GM19238 (cell line): ENCODE measurements at regions not wholly inside any gene's neighbourhood (a gene's known extent, or its start where the extent isn't known, plus 50 kb on each side); places are given as distances from the start of the nearest gene placed in this dataset.

Source experiments
- DNase-seq: peaks from one replicate; pipeline ENCODE4 v3.0.0; 2011; ENCODE audit warnings: low spot score; ENCODE audit not compliant: insufficient read length

DNA sequence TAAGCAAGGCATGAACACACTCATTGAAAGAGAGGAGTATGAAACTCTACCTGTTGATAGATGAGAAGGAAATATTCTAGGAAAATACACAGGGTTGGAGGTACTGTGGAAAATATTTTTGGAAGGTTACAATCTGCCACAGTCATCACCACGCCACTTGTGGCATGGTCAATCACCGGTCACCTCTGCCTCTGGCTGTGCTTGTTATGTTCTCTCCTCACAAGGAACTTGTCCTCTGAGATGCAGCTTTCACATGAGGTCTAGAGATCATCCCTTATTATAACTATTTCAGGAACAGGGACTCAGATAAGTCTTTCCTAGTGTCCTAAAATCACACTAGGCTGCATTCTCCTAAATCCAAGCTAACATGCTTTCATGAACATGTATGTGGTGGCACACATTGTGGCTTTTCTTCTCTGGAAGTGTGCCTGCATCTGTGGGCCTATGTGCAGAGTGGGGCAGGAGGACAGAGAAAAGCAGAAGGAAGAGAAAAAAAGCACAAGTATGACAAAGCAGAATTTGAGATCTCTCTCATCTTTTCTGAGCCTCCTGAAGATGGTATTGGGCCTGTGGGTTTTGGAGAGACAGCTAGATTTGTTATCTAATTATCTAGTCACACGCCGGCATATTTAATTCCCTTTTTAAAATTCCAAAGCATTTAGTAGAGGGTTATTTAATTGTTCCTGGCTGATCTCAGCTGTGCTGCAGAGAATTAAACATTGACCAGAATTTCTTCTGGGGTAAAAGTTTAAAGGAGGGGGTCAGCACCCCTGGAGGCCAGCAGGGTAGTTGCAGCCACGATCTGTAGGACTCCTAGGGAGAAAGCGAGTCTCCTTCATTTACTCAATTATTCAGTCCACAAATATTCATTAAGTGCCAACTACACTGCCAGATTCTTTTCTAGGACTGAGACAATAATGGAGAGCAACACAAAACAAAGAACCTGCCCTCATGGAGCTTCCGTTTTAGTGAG is 294.6 kb downstream of the RDH14 start:
- no peak for DNase-seq

DNA sequence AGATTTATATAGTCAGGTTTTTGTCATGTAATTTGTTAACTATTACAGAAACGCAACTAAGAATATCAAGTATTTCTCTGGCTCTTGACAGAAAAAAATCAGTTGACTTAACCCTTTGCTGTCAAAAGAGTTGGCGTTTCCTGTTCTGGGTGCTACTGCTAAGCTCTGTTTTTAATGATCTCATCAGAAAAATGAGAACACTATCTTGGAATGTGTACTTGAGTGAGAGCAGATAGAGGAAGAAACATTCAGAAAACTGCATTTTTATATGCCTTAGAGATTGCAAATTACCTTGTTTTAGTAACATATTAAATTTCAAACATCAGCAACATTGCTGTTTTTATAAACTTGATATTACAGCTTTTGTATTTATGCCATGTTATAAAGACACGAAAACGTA is 297.9 kb downstream of the RDH14 start:
- DNase-seq: no peak

DNA sequence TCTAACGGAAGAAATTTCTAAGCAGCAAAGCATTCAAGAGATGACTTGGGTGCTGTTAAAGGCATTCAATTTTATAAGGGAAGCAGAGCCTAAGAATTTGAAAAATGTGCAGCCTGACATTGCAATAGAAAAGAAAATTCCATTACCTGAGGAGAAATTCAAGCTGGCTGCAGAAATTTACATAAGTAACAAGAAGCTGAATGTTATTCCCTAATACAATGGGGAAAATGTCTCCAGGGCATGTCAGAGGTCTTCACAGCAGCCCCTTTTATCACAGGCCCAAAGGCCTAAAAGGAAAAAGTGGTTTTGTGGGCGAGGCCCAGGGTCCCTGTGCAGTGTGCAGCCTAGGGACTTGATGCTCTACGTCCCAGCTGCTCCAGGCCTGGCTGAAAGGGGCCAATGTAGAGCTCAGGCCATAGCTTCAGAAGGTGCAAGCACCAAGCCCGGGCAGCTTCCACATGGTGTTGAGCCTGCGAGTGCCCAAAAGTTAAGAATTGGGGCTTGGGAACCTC is 306.7 kb downstream of the RDH14 start:
- DNase-seq: no peak

- no peak for DNase-seq
Measured at GRCh38 chr2:18251486-18251885, 309.0 kb downstream of the RDH14 start.

DNA sequence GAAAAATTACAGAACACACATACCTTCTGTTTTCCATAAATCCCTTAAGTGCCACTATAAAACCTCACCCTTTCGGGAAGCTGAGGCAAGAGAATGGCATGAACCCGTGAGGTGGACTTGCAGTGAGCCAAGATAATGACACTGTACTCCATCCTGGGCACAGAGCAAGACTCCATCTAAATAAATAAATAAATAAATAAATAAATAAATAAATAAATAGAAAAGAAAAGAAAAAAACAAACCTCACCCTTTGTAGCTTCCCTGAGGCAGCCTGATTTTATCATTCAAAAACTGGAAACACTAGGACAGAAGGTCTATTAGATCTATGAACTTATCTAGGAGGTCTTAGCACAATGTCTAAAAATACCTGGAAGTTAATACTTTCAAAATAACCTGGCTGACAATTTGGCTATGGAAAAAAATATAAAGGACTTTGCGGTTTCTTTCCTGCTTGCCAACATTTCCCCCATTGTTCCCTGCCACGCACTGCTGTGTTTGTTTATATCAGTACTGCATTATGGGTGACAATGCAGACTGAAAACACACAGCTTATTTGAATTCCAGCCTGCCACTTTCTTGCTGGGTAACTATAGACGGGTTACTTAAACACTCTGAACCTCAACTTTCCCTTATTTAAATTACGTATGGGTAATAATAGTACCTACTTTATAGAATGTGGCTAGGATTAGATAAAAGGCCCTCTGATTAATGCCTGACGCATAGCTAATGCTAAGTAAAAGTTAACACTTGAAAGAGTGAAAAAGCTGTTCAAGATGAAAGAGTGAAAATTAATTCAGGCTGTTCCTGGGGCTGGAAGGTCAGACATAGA is 313.0 kb downstream of the RDH14 start:
- no peak for DNase-seq

- no peak for DNase-seq
Measured at GRCh38 chr2:18245375-18245774, 315.1 kb downstream of the RDH14 start.

GRCh38 chr2:18244845-18245244 is 315.6 kb downstream of the RDH14 start:
- no peak for DNase-seq

GRCh38 chr2:18243816-18244215 is 316.6 kb downstream of the RDH14 start:
- no peak for DNase-seq

GRCh38 chr2:18242716-18243115 is 317.7 kb downstream of the RDH14 start:
- DNase-seq: no peak

- DNase-seq: no peak
Measured at GRCh38 chr2:18238209-18238608, 322.2 kb downstream of the RDH14 start.

DNA sequence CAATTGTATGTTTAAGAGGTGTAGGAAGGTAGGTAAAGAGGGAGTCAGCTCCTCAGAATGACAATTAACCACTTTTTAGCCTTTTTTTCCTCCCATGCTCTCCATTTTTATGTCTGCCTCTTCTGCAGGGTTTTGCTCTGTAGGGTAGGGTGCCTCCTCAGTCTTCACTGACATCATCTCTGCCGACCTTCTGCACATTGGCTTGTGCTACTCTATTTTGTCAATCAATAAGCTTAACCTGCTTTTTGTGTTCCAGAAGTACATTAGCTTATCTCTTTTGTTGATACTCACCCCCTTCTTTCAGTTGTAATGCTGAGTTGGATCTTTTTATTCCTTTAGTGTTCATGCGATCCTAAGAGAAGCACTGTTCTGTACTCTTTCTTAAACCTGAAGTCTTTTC is 323.2 kb downstream of the RDH14 start:
- no peak for DNase-seq

- DNase-seq: no peak
Measured at GRCh38 chr2:18232731-18233438, 327.6 kb downstream of the RDH14 start.

DNA sequence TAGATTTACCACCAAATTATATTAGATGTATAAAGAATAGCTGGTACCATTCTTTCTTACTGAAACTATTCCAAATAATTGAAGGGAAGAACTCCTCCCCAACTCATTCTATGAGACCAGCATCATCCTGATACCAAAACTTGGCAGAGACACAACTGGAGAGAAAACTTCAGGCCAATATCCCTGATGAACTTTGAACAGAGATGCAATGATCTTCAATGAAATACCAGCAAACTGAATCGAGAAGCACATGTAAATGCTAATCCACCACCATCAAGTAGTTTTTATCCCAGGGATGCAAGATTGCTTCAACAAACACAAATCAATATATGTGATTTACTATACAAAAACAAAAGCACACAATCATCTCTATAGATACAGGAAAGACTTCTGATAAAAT is 329.8 kb downstream of the RDH14 start:
- DNase-seq: no peak

GRCh38 chr2:18219676-18220075 is 340.8 kb downstream of the RDH14 start:
- no peak for DNase-seq

DNA sequence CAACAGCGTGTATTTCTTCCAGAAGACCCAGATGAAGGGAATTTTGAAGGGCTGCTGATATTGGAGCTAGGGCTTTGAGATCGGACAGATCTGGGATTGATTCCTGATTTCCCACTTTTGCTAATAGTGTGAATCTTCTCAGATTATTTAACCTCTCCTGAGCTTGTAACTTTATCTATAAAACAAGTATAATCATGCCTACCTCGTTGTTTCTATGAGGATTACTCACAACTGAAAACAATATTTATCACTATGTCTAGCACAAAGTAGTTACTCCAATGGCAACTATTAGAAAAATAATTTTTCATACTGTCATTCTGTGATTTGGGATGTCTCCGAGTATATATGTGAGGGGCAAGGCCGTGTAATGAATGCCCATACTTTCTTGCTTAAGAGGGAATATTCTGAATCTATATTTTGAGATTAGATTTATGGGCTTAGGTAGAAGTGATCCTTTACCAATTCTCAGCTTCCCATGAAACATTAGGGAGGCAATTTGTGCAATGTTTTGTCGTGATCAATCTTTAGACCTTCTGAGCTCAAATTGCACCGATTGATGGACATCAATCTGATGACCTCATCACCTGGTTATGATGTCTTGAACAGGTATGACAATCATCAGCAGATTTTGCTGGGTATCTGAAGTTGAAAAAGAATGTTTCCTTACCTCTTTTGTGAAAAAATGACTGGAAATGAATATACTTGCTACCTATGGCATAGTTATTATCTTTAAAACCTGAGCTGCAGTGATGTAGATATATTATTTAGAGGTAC is 339.9 kb downstream of the KCNS3 start:
- no peak for DNase-seq

DNA sequence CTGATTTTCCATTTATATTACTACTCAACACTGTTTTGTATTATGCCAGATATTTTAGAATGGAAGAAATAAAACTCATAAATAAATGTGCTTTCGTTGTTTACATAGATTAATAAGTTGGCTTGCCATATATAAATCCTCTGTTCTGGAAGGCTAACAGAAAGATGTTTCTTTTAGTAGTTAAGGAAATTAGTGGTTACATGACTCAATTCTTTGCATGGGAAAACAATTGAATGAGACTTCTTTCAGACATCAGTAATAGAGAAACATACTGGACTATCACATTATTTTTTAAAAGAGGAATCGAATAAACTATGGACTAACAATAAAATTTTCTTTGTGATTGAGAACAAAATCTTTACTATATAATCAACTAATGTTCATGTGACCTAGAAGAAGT is 336.5 kb downstream of the KCNS3 start:
- DNase-seq: no peak

- no peak for DNase-seq
Measured at GRCh38 chr2:18213986-18214385, 335.5 kb downstream of the KCNS3 start.

- no peak for DNase-seq
Measured at GRCh38 chr2:18209934-18210639, 331.6 kb downstream of the KCNS3 start.

DNA sequence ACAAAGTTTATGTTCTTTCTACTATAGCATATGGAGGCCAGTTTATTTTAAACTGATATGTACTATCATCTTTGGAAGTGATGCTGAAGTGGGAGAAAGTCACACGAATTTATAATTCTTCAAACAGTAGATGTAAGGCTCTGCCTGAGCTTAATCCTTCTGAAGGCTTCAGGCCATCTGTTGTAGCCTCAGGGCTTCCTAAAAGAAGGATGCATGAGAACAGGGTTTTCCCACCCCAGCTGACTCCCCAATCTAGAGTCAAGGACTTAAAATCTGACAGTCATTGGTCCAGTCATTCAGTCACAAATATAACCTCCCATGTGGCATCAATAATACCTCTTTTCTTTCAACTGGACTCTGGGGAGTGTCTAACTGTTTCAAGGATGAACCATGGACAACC is 330.5 kb downstream of the KCNS3 start:
- no peak for DNase-seq

GRCh38 chr2:18200771-18201170 is 322.3 kb downstream of the KCNS3 start:
- no peak for DNase-seq
